ENCODE measurements at regions not wholly inside any gene's neighbourhood (a gene's known extent, or its start where the extent isn't known, plus 50 kb on each side); places are given as distances from the start of the nearest gene placed in this dataset.

GRCh38 chr3:31137718-31138465, 243.4 kb upstream of the GADL1 start:
- Histone ChIP-seq H3K79me2 (ENCODE audit: insufficient read depth, low read length) (no peaks in the 10 kb centered on the region), H3K27ac (ENCODE audit: insufficient read length, low read depth, low read length) (no peak overlapping the region), H3K23ac (ENCODE audit: insufficient read length, low read depth, low read length) (no peak overlapping the region), H3K4ac (ENCODE audit: low read depth, low read length) (no peak overlapping the region), H2BK20ac (ENCODE audit: low read depth, low read length, poor library complexity, severe bottlenecking) (no peak overlapping the region), H4K91ac (ENCODE audit: insufficient read length, low read depth, low read length) (no peak overlapping the region), H4K8ac (replicated peaks; ENCODE audit: insufficient read length, low read depth, low read length) (no peak overlapping the region), H3K18ac (ENCODE audit: insufficient read length, low read depth, low read length) (no peak overlapping the region), H3K56ac (ENCODE audit: insufficient read length, low read depth, low read length) (no peak overlapping the region), H2BK120ac (ENCODE audit: low read depth, low read length, poor library complexity, severe bottlenecking) (no peak overlapping the region), H3K79me1 (ENCODE audit: insufficient read depth, low read depth, low read length, poor library complexity, severe bottlenecking) (no peaks in the 10 kb centered on the region), H3K4me1 (ENCODE audit: insufficient read depth, low read length) (peaks cover 4% of the 10 kb centered on the region; the same call in 1 of the 2 replicates), H4K20me1 (ENCODE audit: control insufficient read depth, insufficient read depth, insufficient read length) (no peaks in the 10 kb centered on the region), H2BK5ac (ENCODE audit: insufficient read length, low read length) (no peak overlapping the region), H2AFZ (ENCODE audit: low read length) (no peak overlapping the region), H3K9ac (ENCODE audit: extremely low read depth, insufficient read length, low read length) (no peak overlapping the region), H3K4me2 (ENCODE audit: insufficient read depth, insufficient read length, low read length) (no peak overlapping the region), H2BK12ac (ENCODE audit: insufficient read length, low read depth, low read length) (no peak overlapping the region), H4K5ac (ENCODE audit: insufficient read length, low read depth, low read length) (no peak overlapping the region), H3K27me3 (ENCODE audit: insufficient read depth, low read length) (no peaks in the 10 kb centered on the region), H3T11ph (ENCODE audit: low read length) (no peak overlapping the region), H3K23me2 (ENCODE audit: insufficient read length, low read depth, low read length, poor library complexity, severe bottlenecking) (no peaks in the 10 kb centered on the region), H2BK15ac (ENCODE audit: low read depth, low read length) (no peak overlapping the region), H2AK5ac (ENCODE audit: insufficient read length, low read length) (no peak overlapping the region), H3K14ac (ENCODE audit: insufficient read depth, low read length) (no peak overlapping the region), H3K9me3 (ENCODE audit: control insufficient read depth, low read depth, low read length) (no peaks in the 10 kb centered on the region)
- no peaks in the 10 kb centered on the region for H3K36me3 Mint-ChIP-seq (ENCODE audit: insufficient read depth in 1 of 3, low read depth in 3 of 3)
- H3K27ac Mint-ChIP-seq, result no peak overlapping the region
- H3K9me3 Mint-ChIP-seq, result no peaks in the 10 kb centered on the region
- no peaks in the 10 kb centered on the region for H3K27me3 Mint-ChIP-seq (ENCODE audit: low read depth)
- TF ChIP-seq CTCF (conservative IDR thresholded peaks at IDR 0.05), result no peak
- no CpG with 5 or more reads among the region's 4 CpGs for WGBS (ENCODE audit: extremely low coverage, insufficient read length, low lambda C conversion rate)
- DNase-seq, result no peak
- peaks cover 37 to 45% of the 10 kb centered on the region in 2 experiments for H3K4me1 Mint-ChIP-seq
- no peak overlapping the region for H3K4me3 Mint-ChIP-seq
